Uterus (tissue), 3 donors: ENCODE measurements at regions not wholly inside any gene's neighbourhood (a gene's known extent, or its start where the extent isn't known, plus 50 kb on each side); places are given as distances from the start of the nearest gene placed in this dataset.
A peak's percentile ranks its signal among the peaks of the same experiment; 100 is the strongest.

ENCODE experiments used
- DNase-seq, 2 donors: peaks; one replicate each; pipeline ENCODE4 v3.0.0-alpha.2; 2019 to 2020
- H3K27ac ChIP-seq, 2 donors: fragments of 200-600 bp; sonication (generic); 1 replicate in 1 of 2; 2 replicates in 1 of 2; pipeline ENCODE4 v1.5.1; 2016 to 2018
- H3K27me3 ChIP-seq, 2 donors: fragments of 200-600 bp; sonication (generic); one replicate each; pipeline ENCODE4 v1.5.1; 2018 to 2019; ENCODE audit warnings: control low read depth in 1 of 2
- H3K36me3 ChIP-seq, 2 donors: fragments of 200-600 bp; sonication (generic); one replicate each; pipeline ENCODE4 v1.5.1; 2019; ENCODE audit warnings: control low read depth in 1 of 2
- H3K4me1 ChIP-seq, 2 donors: fragments of 200-600 bp; sonication (generic); one replicate each; pipeline ENCODE4 v1.5.1; 2018 to 2019; ENCODE audit warnings: control low read depth in 1 of 2
- H3K4me3 ChIP-seq, 2 donors: fragments of 200-600 bp; sonication (generic); 1 replicate in 1 of 2; 2 replicates in 1 of 2; pipeline ENCODE4 v1.5.1; 2018 to 2019; ENCODE audit warnings: mild to moderate bottlenecking in 1 of 2
- H3K9me3 ChIP-seq, 2 donors: fragments of 200-600 bp; sonication (generic); one replicate each; pipeline ENCODE4 v1.5.1; 2019; ENCODE audit warnings: control low read depth in 1 of 2
- CTCF ChIP-seq, 4 experiments: fragments of 200-600 bp in 2 of 4; fragments of 450-650 bp in 2 of 4; sonication (generic) in 2 of 4; IDR thresholded peaks; one replicate each; pipeline ENCODE4 v1.5.1; 2016 to 2019; ENCODE audit warnings: antibody characterized with exemption in 4 of 4, mild to moderate bottlenecking in 2 of 4, moderate library complexity in 1 of 4
- POLR2A ChIP-seq, 2 donors: fragments of 450-650 bp; IDR thresholded peaks; one replicate each; pipeline ENCODE4 v1.6.1; 2016; ENCODE audit warnings: antibody characterized with exemption in 2 of 2, mild to moderate bottlenecking in 1 of 2, moderate library complexity in 1 of 2
- intact Hi-C: fragments of 100-400 bp; cut with DNase I; formaldehyde crosslinking; loops from one replicate; pipeline ENCODE4 v1.15.1; 2023; ENCODE audit warnings: low total_unique reads
- donor health status: DM: yes; HTN: yes; CAD: no.

- Histone ChIP-seq H3K36me3 (no peaks in the 10 kb centered on the region), H3K27ac (no peak overlapping the region), H3K9me3 (no peaks in the 10 kb centered on the region), H3K4me1 (no peaks in the 10 kb centered on the region), H3K4me3 (no peak overlapping the region), H3K27me3 (no peaks in the 10 kb centered on the region)
- TF ChIP-seq CTCF (IDR thresholded peaks at IDR 0.05) (no peak), POLR2A (IDR thresholded peaks at IDR 0.05) (no peak)
- no peak for DNase-seq
- intact Hi-C loops, result no loop called here
These were observed 239.4 kb upstream of the ZPLD1 start for GRCh38 chr3:102195198-102195948.

- TF ChIP-seq POLR2A (IDR thresholded peaks at IDR 0.05), result no peak
- no peak for TF ChIP-seq CTCF (IDR thresholded peaks at IDR 0.05)
- no peaks in the 10 kb centered on the region for H3K36me3 ChIP-seq
- H3K4me1 ChIP-seq, result no peaks in the 10 kb centered on the region
- no peaks in the 10 kb centered on the region for H3K9me3 ChIP-seq
- no peak overlapping the region for H3K27ac ChIP-seq
- H3K4me3 ChIP-seq, result no peak overlapping the region
- intact Hi-C loops, result no loop called here
- no peaks in the 10 kb centered on the region for H3K27me3 ChIP-seq
- DNase-seq, result no peak
These were observed 234.7 kb upstream of the ZPLD1 start for GRCh38 chr3:102200126-102200525.

GRCh38 chr3:102200560-102200959 lies 234.3 kb upstream of the ZPLD1 start:
- no peaks in the 10 kb centered on the region for H3K9me3 ChIP-seq
- no peak overlapping the region for H3K4me3 ChIP-seq
- intact Hi-C loops, result no loop called here
- TF ChIP-seq POLR2A (IDR thresholded peaks at IDR 0.05) (no peak), CTCF (IDR thresholded peaks at IDR 0.05) (no peak)
- no peak for DNase-seq
- no peaks in the 10 kb centered on the region for H3K4me1 ChIP-seq
- no peaks in the 10 kb centered on the region for H3K36me3 ChIP-seq
- no peaks in the 10 kb centered on the region for H3K27me3 ChIP-seq
- H3K27ac ChIP-seq, result no peak overlapping the region

GRCh38 chr3:102205647-102206046 lies 229.2 kb upstream of the ZPLD1 start:
- DNase-seq, result no peak
- TF ChIP-seq POLR2A (IDR thresholded peaks at IDR 0.05) (no peak), CTCF (IDR thresholded peaks at IDR 0.05) (no peak)

GRCh38 chr3:102206511-102207031 lies 228.2 kb upstream of the ZPLD1 start:
- H3K4me3 ChIP-seq, result no peak overlapping the region
- H3K4me1 ChIP-seq, result no peaks in the 10 kb centered on the region
- H3K36me3 ChIP-seq, result no peaks in the 10 kb centered on the region
- H3K27ac ChIP-seq, result peak overlapping the region; percentile 59 to 62
- TF ChIP-seq CTCF (IDR thresholded peaks at IDR 0.05), result no peak
- no peak for TF ChIP-seq POLR2A (IDR thresholded peaks at IDR 0.05)
- DNase-seq, result peak; percentile 83 to 85
- H3K9me3 ChIP-seq, result no peaks in the 10 kb centered on the region
- no peaks in the 10 kb centered on the region for H3K27me3 ChIP-seq
- intact Hi-C loops, result no loop called here

More at GRCh38 chr3:102205647-102206046, 229.2 kb upstream of the ZPLD1 start:
- Histone ChIP-seq H3K9me3 (no peaks in the 10 kb centered on the region), H3K27me3 (no peaks in the 10 kb centered on the region), H3K27ac (peak overlapping the region in 1 of 2 donors; percentile 62), H3K4me1 (no peaks in the 10 kb centered on the region), H3K36me3 (no peaks in the 10 kb centered on the region), H3K4me3 (no peak overlapping the region)
- intact Hi-C loops, result no loop called here
